Panc1 (cell line): ENCODE measurements at regions not wholly inside any gene's neighbourhood (a gene's known extent, or its start where the extent isn't known, plus 50 kb on each side); places are given as distances from the start of the nearest gene placed in this dataset.

ENCODE experiments used
- ATAC-seq: fragments of 200-7000 bp; cut with Tn5 transposase; 2 replicates; pipeline ENCODE4 v1.9.1; 2020; ENCODE audit warnings: mild to moderate bottlenecking, moderate library complexity
- BruUV-seq: library from RNA; stranded (reverse); fragments of 400-500 nt; replicated peaks from 2 replicates; lab custom pipeline; 2021; lab: Mats Ljungman, UMichigan
- CTCF ChIA-PET: fragments of 300-600 bp; sonication (Branson Sonifier 250); formaldehyde crosslinking; loops from one replicate; lab custom pipeline; 2022; ENCODE audit warnings: antibody characterized with exemption; lab: Charles Lee
- POLR2A ChIA-PET: fragments of 300-600 bp; sonication (Branson Sonifier 250); formaldehyde crosslinking; loops from one replicate; lab custom pipeline; 2022; ENCODE audit warnings: antibody characterized with exemption; lab: Charles Lee
- DNase-seq: peaks from one replicate; pipeline ENCODE4 v3.0.0-alpha.2; 2010; ENCODE audit warnings: low read depth, low spot score
- H3K27ac ChIP-seq: 2 replicates; pipeline ENCODE4 v1.5.1; 2011; ENCODE audit warnings: mild to moderate bottlenecking, low read length, inconsistent platforms
- H3K27me3 ChIP-seq: fragments of 200-500 bp; sonication (Bioruptor generic); 2 replicates; pipeline ENCODE4 v1.6.0; 2014; ENCODE audit warnings: low read length, inconsistent platforms; ENCODE audit not compliant: control insufficient read depth, insufficient read depth
- H3K36me3 ChIP-seq: fragments of 200-500 bp; sonication (Bioruptor generic); 2 replicates; pipeline ENCODE4 v1.5.1; 2014; ENCODE audit warnings: inconsistent platforms, mild to moderate bottlenecking, low read length, moderate library complexity; ENCODE audit not compliant: control insufficient read depth, insufficient read depth
- H3K4me1 ChIP-seq: 2 replicates; pipeline ENCODE4 v1.5.1; 2011; ENCODE audit warnings: inconsistent platforms, mild to moderate bottlenecking, low read length, moderate library complexity; ENCODE audit not compliant: control insufficient read depth, insufficient read depth
- H3K4me3 ChIP-seq, 2 experiments: 2 replicates each; pipeline ENCODE4 v1.5.1; 2011 to 2012; ENCODE audit warnings: low read depth in 2 of 2, low read length in 2 of 2, mild to moderate bottlenecking in 2 of 2, inconsistent platforms in 1 of 2, moderate library complexity in 1 of 2
- H3K9me3 ChIP-seq: fragments of 200-500 bp; sonication (Bioruptor generic); 2 replicates; pipeline ENCODE4 v1.5.1; 2014; ENCODE audit warnings: low read depth, mild to moderate bottlenecking, inconsistent platforms, low read length, moderate library complexity; ENCODE audit not compliant: control insufficient read depth, insufficient read depth
- CTCF ChIP-seq: fragments of 450-650 bp; IDR thresholded peaks from 2 replicates; pipeline ENCODE4 v1.5.1; 2017; ENCODE audit warnings: mild to moderate bottlenecking
- POLR2AphosphoS5 ChIP-seq: IDR thresholded peaks from 2 replicates; pipeline ENCODE4 v1.6.1; 2012; ENCODE audit warnings: mild to moderate bottlenecking, low read depth, low read length, moderate library complexity
- REST ChIP-seq, 2 experiments: IDR thresholded peaks; 2 replicates each; pipeline ENCODE4 v1.6.1; 2011 to 2012; ENCODE audit warnings: low read depth in 2 of 2, control low read depth in 1 of 2, low read length in 1 of 2, mild to moderate bottlenecking in 1 of 2, moderate library complexity in 1 of 2; ENCODE audit not compliant: insufficient read depth in 1 of 2
- SIN3A ChIP-seq: IDR thresholded peaks from 2 replicates; pipeline ENCODE4 v1.6.1; 2012; ENCODE audit warnings: low read depth, mild to moderate bottlenecking, low read length, moderate library complexity, borderline replicate concordance; ENCODE audit not compliant: insufficient read depth
- TCF7L2 ChIP-seq: IDR thresholded peaks from 2 replicates; pipeline ENCODE4 v1.6.1; 2011; ENCODE audit warnings: mild to moderate bottlenecking, low read depth, low read length, inconsistent platforms
- in situ Hi-C: cut with HindIII; loops from 2 replicates; pipeline ENCODE4 v1.10.0; 2016; ENCODE audit warnings: low sequenced_read_pairs, low pct_unique_long_range_greater_than_20kb
- intact Hi-C: fragments of 100-400 bp; cut with micrococcal nuclease; formaldehyde crosslinking; loops from one replicate; pipeline ENCODE4 v1.10.0; 2022; ENCODE audit not compliant: unreplicated experiment

- no TSS peak for BruUV-seq
- in situ Hi-C loops (no loop called here), intact Hi-C loops (no loop called here)
- no peak for DNase-seq
- Histone ChIP-seq H3K9me3 (no peaks in the 10 kb centered on the region), H3K4me1 (no peaks in the 10 kb centered on the region), H3K4me3 (no peak overlapping the region), H3K27ac (no peak overlapping the region), H3K36me3 (no peaks in the 10 kb centered on the region), H3K27me3 (no peaks in the 10 kb centered on the region)
- no peak for ATAC-seq
- POLR2A ChIA-PET = no interaction called here
- CTCF ChIA-PET = no interaction called here
- TF ChIP-seq TCF7L2 (no peak), SIN3A (no peak), POLR2AphosphoS5 (no peak), CTCF (no peak), REST (IDR thresholded peaks at IDR 0.05; ENCODE audit: insufficient read depth in 1 of 2, low read depth in 2 of 2, low read length in 1 of 2) (no peak)
These were observed 237.4 kb downstream of the CENPF start for GRCh38 chr1:214840356-214840755.

- in situ Hi-C loops = no loop called here
- DNase-seq = no peak
- CTCF ChIA-PET = no interaction called here
These were observed 239.7 kb upstream of the KCNK2 start for GRCh38 chr1:214842856-214843255.

More at GRCh38 chr1:214842856-214843255, 239.7 kb upstream of the KCNK2 start:
- no TSS peak for BruUV-seq
- POLR2A ChIA-PET = no interaction called here
- intact Hi-C loops = no loop called here
- TF ChIP-seq POLR2AphosphoS5 (no peak), SIN3A (no peak), REST (IDR thresholded peaks at IDR 0.05; ENCODE audit: insufficient read depth in 1 of 2, low read depth in 2 of 2, low read length in 1 of 2) (no peak), TCF7L2 (no peak), CTCF (no peak)
- Histone ChIP-seq H3K4me1 (no peaks in the 10 kb centered on the region), H3K4me3 (no peak overlapping the region), H3K27me3 (0 out of 2 replicates have a peak, but pooled peaks cover 2% of the 10 kb centered on the region), H3K9me3 (no peaks in the 10 kb centered on the region), H3K27ac (no peak overlapping the region), H3K36me3 (no peaks in the 10 kb centered on the region)
- ATAC-seq = no peak
